ENCODE measurements at regions not wholly inside any gene's neighbourhood (a gene's known extent, or its start where the extent isn't known, plus 50 kb on each side); places are given as distances from the start of the nearest gene placed in this dataset.

DNA sequence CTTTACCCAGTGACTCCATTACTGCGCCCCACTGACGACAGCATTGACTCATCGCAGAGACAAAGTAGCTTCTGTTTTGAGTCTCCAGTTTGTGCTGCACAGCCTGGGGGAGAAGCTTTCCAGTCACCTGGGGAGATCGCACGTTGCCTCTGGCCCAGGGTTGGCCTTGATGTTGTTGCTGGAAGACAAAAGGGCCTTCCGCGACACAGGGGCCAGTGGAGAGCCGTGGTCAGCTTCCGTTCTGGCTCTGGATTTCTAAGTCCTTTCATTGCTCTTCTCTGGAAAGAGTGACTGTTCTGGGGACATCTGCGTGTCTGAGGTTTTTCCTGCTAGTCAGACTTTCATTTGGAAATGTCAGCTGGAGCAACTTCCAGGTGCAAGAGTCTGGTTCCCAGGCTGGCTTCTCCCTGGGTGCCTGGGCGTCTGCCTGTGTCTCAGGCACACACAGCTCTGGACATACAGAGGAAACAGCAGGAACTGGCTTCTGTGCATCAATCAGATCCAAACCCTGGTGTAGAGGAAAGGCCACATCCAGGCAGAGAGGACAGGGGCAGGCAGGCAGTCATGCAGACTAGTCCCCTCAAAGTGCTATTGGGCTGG is 257.0 kb downstream of the SIPA1L2 start:
- H3K36me3 ChIP-seq (ENCODE audit: control insufficient read depth in 2 of 2, extremely low read depth in 1 of 2, insufficient read depth in 2 of 2, low read length in 2 of 2), result no peaks in the 10 kb centered on the region
- H3K9ac ChIP-seq (ENCODE audit: control insufficient read depth, extremely low read depth, insufficient read depth, low read length), result no peak overlapping the region
- H4K20me1 ChIP-seq (ENCODE audit: control insufficient read depth, extremely low read depth, insufficient read depth, low read length), result no peaks in the 10 kb centered on the region
- no peaks in the 10 kb centered on the region for H3K9me3 ChIP-seq (ENCODE audit: control insufficient read depth, low read depth, low read length)
- no peaks in the 10 kb centered on the region for H3K4me1 ChIP-seq (ENCODE audit: control insufficient read depth, extremely low read depth, insufficient read depth, low read length)
- H3K27ac ChIP-seq (ENCODE audit: control insufficient read depth, insufficient read depth, low read length), result no peak overlapping the region
- H3K27me3 ChIP-seq (ENCODE audit: control insufficient read depth, extremely low read depth, insufficient read depth, low read length), result no peaks in the 10 kb centered on the region
- no peaks in the 10 kb centered on the region for H3K9me1 ChIP-seq (ENCODE audit: control insufficient read depth, extremely low read depth, insufficient read depth, low read length)
- H2AFZ ChIP-seq (ENCODE audit: control insufficient read depth, low read length), result no peak overlapping the region
- FAIRE-seq (no peak), DNase-seq (ENCODE audit: low read depth, low spot score) (no peak)
- TF ChIP-seq, protein P1, sequence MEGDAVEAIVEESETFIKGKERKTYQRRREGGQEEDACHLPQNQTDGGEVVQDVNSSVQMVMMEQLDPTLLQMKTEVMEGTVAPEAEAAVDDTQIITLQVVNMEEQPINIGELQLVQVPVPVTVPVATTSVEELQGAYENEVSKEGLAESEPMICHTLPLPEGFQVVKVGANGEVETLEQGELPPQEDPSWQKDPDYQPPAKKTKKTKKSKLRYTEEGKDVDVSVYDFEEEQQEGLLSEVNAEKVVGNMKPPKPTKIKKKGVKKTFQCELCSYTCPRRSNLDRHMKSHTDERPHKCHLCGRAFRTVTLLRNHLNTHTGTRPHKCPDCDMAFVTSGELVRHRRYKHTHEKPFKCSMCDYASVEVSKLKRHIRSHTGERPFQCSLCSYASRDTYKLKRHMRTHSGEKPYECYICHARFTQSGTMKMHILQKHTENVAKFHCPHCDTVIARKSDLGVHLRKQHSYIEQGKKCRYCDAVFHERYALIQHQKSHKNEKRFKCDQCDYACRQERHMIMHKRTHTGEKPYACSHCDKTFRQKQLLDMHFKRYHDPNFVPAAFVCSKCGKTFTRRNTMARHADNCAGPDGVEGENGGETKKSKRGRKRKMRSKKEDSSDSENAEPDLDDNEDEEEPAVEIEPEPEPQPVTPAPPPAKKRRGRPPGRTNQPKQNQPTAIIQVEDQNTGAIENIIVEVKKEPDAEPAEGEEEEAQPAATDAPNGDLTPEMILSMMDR (optimal IDR thresholded peaks at IDR 0.05 in 1 of 3, IDR thresholded peaks at IDR 0.05 in 1 of 3, conservative IDR thresholded peaks at IDR 0.05 in 1 of 3; ENCODE audit: extremely low read depth in 1 of 3, insufficient read depth in 2 of 3, low read length in 3 of 3), result no peak
- dilution Hi-C loops (cut with MboI; ENCODE audit: extremely low pct_ligation_motif_present, low sequenced_read_pairs), result no loop called here
- no peak overlapping the region for H3K4me2 ChIP-seq (ENCODE audit: control insufficient read depth, extremely low read depth, insufficient read depth, low read depth, low read length)
- no peaks in the 10 kb centered on the region for H3K79me2 ChIP-seq (ENCODE audit: control insufficient read depth, insufficient read depth, low read length)
- H3K4me3 ChIP-seq (ENCODE audit: control insufficient read depth in 2 of 3, extremely low read depth in 1 of 3, insufficient read depth in 2 of 3, low read depth in 1 of 3, low read length in 3 of 3), result no peak overlapping the region

DNA sequence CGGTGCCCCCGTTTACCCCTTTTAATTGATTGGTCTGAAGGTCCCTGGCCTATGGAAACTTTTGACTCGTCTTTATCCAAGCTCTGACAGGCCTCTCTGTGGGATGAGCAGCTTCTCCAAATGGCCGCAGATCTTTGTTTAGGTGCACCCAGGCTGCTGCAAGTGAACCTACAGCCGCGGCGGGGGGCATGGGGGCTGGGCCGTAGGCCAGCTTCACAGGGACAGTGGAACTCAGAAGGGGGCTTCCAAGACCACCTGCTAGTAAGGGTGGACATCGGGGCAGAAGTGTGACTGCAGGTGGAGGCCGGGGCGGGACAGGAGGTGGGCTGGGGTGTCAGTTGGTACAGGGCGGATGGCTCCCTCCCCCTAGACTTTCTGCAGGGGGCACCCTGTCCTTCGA is 257.5 kb downstream of the SIPA1L2 start:
- FAIRE-seq, result no peak
- Histone ChIP-seq H3K4me2 (ENCODE audit: control insufficient read depth, extremely low read depth, insufficient read depth, low read depth, low read length) (no peak overlapping the region), H3K79me2 (ENCODE audit: control insufficient read depth, insufficient read depth, low read length) (no peaks in the 10 kb centered on the region), H3K9me3 (ENCODE audit: control insufficient read depth, low read depth, low read length) (no peaks in the 10 kb centered on the region), H3K9ac (ENCODE audit: control insufficient read depth, extremely low read depth, insufficient read depth, low read length) (no peak overlapping the region), H3K9me1 (ENCODE audit: control insufficient read depth, extremely low read depth, insufficient read depth, low read length) (no peaks in the 10 kb centered on the region), H3K27ac (ENCODE audit: control insufficient read depth, insufficient read depth, low read length) (no peak overlapping the region), H3K4me1 (ENCODE audit: control insufficient read depth, extremely low read depth, insufficient read depth, low read length) (no peaks in the 10 kb centered on the region), H4K20me1 (ENCODE audit: control insufficient read depth, extremely low read depth, insufficient read depth, low read length) (no peaks in the 10 kb centered on the region), H3K4me3 (ENCODE audit: control insufficient read depth in 2 of 3, extremely low read depth in 1 of 3, insufficient read depth in 2 of 3, low read depth in 1 of 3, low read length in 3 of 3) (no peak overlapping the region), H2AFZ (ENCODE audit: control insufficient read depth, low read length) (no peak overlapping the region), H3K36me3 (ENCODE audit: control insufficient read depth in 2 of 2, extremely low read depth in 1 of 2, insufficient read depth in 2 of 2, low read length in 2 of 2) (no peaks in the 10 kb centered on the region), H3K27me3 (ENCODE audit: control insufficient read depth, extremely low read depth, insufficient read depth, low read length) (no peaks in the 10 kb centered on the region)
- TF ChIP-seq, protein P1 (optimal IDR thresholded peaks at IDR 0.05 in 1 of 3, IDR thresholded peaks at IDR 0.05 in 1 of 3, conservative IDR thresholded peaks at IDR 0.05 in 1 of 3; ENCODE audit: extremely low read depth in 1 of 3, insufficient read depth in 2 of 3, low read length in 3 of 3), result no peak
- TF ChIP-seq EZH2 (IDR thresholded peaks at IDR 0.05; ENCODE audit: low read length), result no peak
- dilution Hi-C loops (cut with MboI; ENCODE audit: extremely low pct_ligation_motif_present, low sequenced_read_pairs), result no loop called here
- DNase-seq (ENCODE audit: low read depth, low spot score), result no peak

Data from keratinocyte (primary cell).